B cell (primary cell): ENCODE measurements at regions not wholly inside any gene's neighbourhood (a gene's known extent, or its start where the extent isn't known, plus 50 kb on each side); places are given as distances from the start of the nearest gene placed in this dataset.

Experiments used
- ATAC-seq: fragments of 200-7000 bp; cut with Tn5 transposase; one replicate; pipeline ENCODE4 v1.10.0; 2021; ENCODE audit warnings: low read depth, mild to moderate bottlenecking, moderate number of reproducible peaks, moderate library complexity
- CTCF ChIA-PET: fragments of 350-600 bp; sonication (Branson Sonifier 250); formaldehyde crosslinking; loops from one replicate; lab custom pipeline; 2021; ENCODE audit warnings: antibody characterized with exemption, inconsistent platforms; lab: Charles Lee
- POLR2A ChIA-PET: fragments of 350-600 bp; sonication (Branson Sonifier 250); formaldehyde crosslinking; loops from one replicate; lab custom pipeline; 2021; ENCODE audit warnings: antibody characterized with exemption; lab: Charles Lee
- DNase-seq: peaks from one replicate; pipeline ENCODE4 v3.0.0; 2013
- H2AFZ ChIP-seq: 2 replicates; pipeline ENCODE4 v1.6.1; 2012; ENCODE audit warnings: mild to moderate bottlenecking, low read depth, low read length; ENCODE audit not compliant: insufficient read depth, poor library complexity, severe bottlenecking
- H3K27ac ChIP-seq, 2 donors: 1 replicate in 1 of 2; 2 replicates in 1 of 2; pipeline ENCODE4 v1.5.1; 2012 to 2013; ENCODE audit warnings: low read length in 2 of 2, mild to moderate bottlenecking in 2 of 2, moderate library complexity in 1 of 2
- H3K27me3 ChIP-seq, 4 experiments: fragments of 200-600 bp in 1 of 4; sonication (generic) in 1 of 4; replicated peaks in 1 of 4; 1 replicate in 2 of 4; 2 replicates in 2 of 4; pipeline versions ENCODE4 v1.6.1 to v1.7.0; 2013 to 2016; ENCODE audit warnings: low read length in 3 of 4, mild to moderate bottlenecking in 2 of 4, mixed read lengths in 1 of 4, moderate library complexity in 1 of 4; ENCODE audit not compliant: insufficient read depth in 4 of 4, control insufficient read depth in 3 of 4; ENCODE audit errors: control extremely low read depth in 1 of 4
- H3K36me3 ChIP-seq, 2 experiments: replicated peaks in 1 of 2; 1 replicate in 1 of 2; 2 replicates in 1 of 2; pipeline versions ENCODE4 v1.6.1 to v1.7.1; 2013; ENCODE audit warnings: low read length in 1 of 2; ENCODE audit not compliant: insufficient read depth in 2 of 2, control insufficient read depth in 1 of 2; ENCODE audit errors: control extremely low read depth in 1 of 2, extremely low read depth in 1 of 2
- H3K4me1 ChIP-seq, 2 donors: fragments of 200-600 bp in 1 of 2; sonication (generic) in 1 of 2; 1 replicate in 1 of 2; 2 replicates in 1 of 2; pipeline versions ENCODE4 v1.5.1 to v1.6.1; 2013 to 2017; ENCODE audit warnings: low read length in 2 of 2; ENCODE audit not compliant: control insufficient read depth in 2 of 2, insufficient read depth in 2 of 2
- H3K4me2 ChIP-seq: replicated peaks from 2 replicates; pipeline ENCODE3; 2012; ENCODE audit warnings: mild to moderate bottlenecking, low read depth, low read length; ENCODE audit not compliant: poor library complexity, severe bottlenecking
- H3K4me3 ChIP-seq, 5 experiments: fragments of 200-600 bp in 1 of 5; sonication (generic) in 1 of 5; 1 replicate in 3 of 5; 2 replicates in 2 of 5; pipeline versions ENCODE4 v1.5.1 to v1.7.0; 2011 to 2016; ENCODE audit warnings: low read length in 4 of 5, mild to moderate bottlenecking in 4 of 5, low read depth in 2 of 5, control low read depth in 1 of 5, moderate library complexity in 1 of 5; ENCODE audit not compliant: insufficient read depth in 1 of 5; ENCODE audit errors: control extremely low read depth in 1 of 5, extremely low read depth in 1 of 5
- H3K79me2 ChIP-seq: fragments of 200-600 bp; sonication (generic); one replicate; pipeline ENCODE4 v1.6.0; 2016; ENCODE audit warnings: low read length; ENCODE audit not compliant: control insufficient read depth, insufficient read depth
- H3K9ac ChIP-seq: fragments of 200-600 bp; sonication (generic); 2 replicates; pipeline ENCODE4 v1.6.1; 2017; ENCODE audit warnings: mild to moderate bottlenecking, low read length, moderate library complexity
- H3K9me3 ChIP-seq, 3 donors: one replicate each; pipeline versions ENCODE4 v1.6.1 to v1.7.1; 2013; ENCODE audit warnings: low read length in 2 of 3; ENCODE audit not compliant: control insufficient read depth in 2 of 3, insufficient read depth in 1 of 3; ENCODE audit errors: control extremely low read depth in 1 of 3
- H4K20me1 ChIP-seq: 2 replicates; pipeline ENCODE4 v1.6.0; 2012; ENCODE audit warnings: mild to moderate bottlenecking, low read length; ENCODE audit not compliant: insufficient read depth, control insufficient read depth, poor library complexity, severe bottlenecking
- H3K27ac Mint-ChIP-seq: one replicate; pipeline ENCODE4 v1.8.0; 2021; ENCODE audit warnings: mixed read lengths
- H3K27me3 Mint-ChIP-seq: one replicate; pipeline ENCODE4 v1.8.0; 2021; ENCODE audit warnings: mixed read lengths
- H3K4me1 Mint-ChIP-seq: one replicate; pipeline ENCODE4 v1.8.0; 2021; ENCODE audit warnings: mixed read lengths
- H3K4me3 Mint-ChIP-seq: one replicate; pipeline ENCODE4 v1.8.0; 2021; ENCODE audit warnings: mixed read lengths
- H3K9me3 Mint-ChIP-seq: one replicate; pipeline ENCODE4 v1.8.0; 2022; ENCODE audit warnings: mixed read lengths; ENCODE audit not compliant: insufficient read depth
- CTCF ChIP-seq: fragments of 200-600 bp; IDR thresholded peaks from one replicate; pipeline ENCODE4 v1.8.0; 2022; ENCODE audit warnings: antibody characterized with exemption, mild to moderate bottlenecking
- EZH2 ChIP-seq: IDR thresholded peaks from 2 replicates; pipeline ENCODE4 v1.6.1; 2012; ENCODE audit warnings: borderline replicate concordance, low read depth, mild to moderate bottlenecking, moderate library complexity, low read length; ENCODE audit not compliant: insufficient read depth, poor library complexity, severe bottlenecking
- WGBS: methylation state at CpG from one replicate; pipeline ENCODE4 v1.1.5; 2013; ENCODE audit warnings: missing lambda C conversion rate; ENCODE audit not compliant: insufficient coverage; 5-methylcytosine and 5-hydroxymethylcytosine counted together
- intact Hi-C: fragments of 100-400 bp; cut with micrococcal nuclease; formaldehyde crosslinking; loops from one replicate; pipeline ENCODE4 v1.10.0; 2022

GRCh38 chr2:43077876-43078275, 148.5 kb downstream of the ZFP36L2 start:
- ATAC-seq = no peak
- Mint-ChIP-seq H3K9me3 (no peaks in the 10 kb centered on the region), H3K4me3 (no peak overlapping the region), H3K27ac (no peak overlapping the region), H3K4me1 (no peaks in the 10 kb centered on the region), H3K27me3 (no peaks in the 10 kb centered on the region)
- H3K79me2 ChIP-seq = no peaks in the 10 kb centered on the region
- CTCF ChIA-PET = interaction anchor here (0.9 to 1.0 kb wide), 2 partner anchors 14 to 151 kb away, joined by 3 read pairs; no protein-coding TSS in a partner anchor
- H3K4me3 ChIP-seq = no peak overlapping the region
- POLR2A ChIA-PET = no interaction called here
- H3K27ac ChIP-seq = no peak overlapping the region
- DNase-seq = no peak
- 80% methylated on average over 1 of the region's 1 CpG for WGBS
- peaks cover 0 to 2% (median 0%) of the 10 kb centered on the region in 3 donors for H3K9me3 ChIP-seq
- H4K20me1 ChIP-seq = no peaks in the 10 kb centered on the region
- no peaks in the 10 kb centered on the region for H3K4me1 ChIP-seq
- TF ChIP-seq CTCF (no peak), EZH2 (no peak)
- no peaks in the 10 kb centered on the region for H3K36me3 ChIP-seq
- no peaks in the 10 kb centered on the region for H3K27me3 ChIP-seq
- no peak overlapping the region for H3K4me2 ChIP-seq
- H2AFZ ChIP-seq = no peak overlapping the region
- intact Hi-C loops = no loop called here
- H3K9ac ChIP-seq = no peak overlapping the region

GRCh38 chr2:43076676-43077075, 149.7 kb downstream of the ZFP36L2 start:
- Histone ChIP-seq H3K36me3 (no peaks in the 10 kb centered on the region), H3K4me3 (no peak overlapping the region), H3K27me3 (no peaks in the 10 kb centered on the region), H2AFZ (no peak overlapping the region), H3K9ac (no peak overlapping the region), H3K4me1 (no peaks in the 10 kb centered on the region), H3K79me2 (no peaks in the 10 kb centered on the region), H3K4me2 (no peak overlapping the region), H4K20me1 (no peaks in the 10 kb centered on the region), H3K27ac (no peak overlapping the region), H3K9me3 (no peaks in the 10 kb centered on the region)
- TF ChIP-seq CTCF (no peak), EZH2 (no peak)
- Mint-ChIP-seq H3K4me3 (no peak overlapping the region), H3K4me1 (no peaks in the 10 kb centered on the region), H3K9me3 (no peaks in the 10 kb centered on the region), H3K27me3 (no peaks in the 10 kb centered on the region), H3K27ac (no peak overlapping the region)
- DNase-seq (no peak), ATAC-seq (no peak)
- intact Hi-C loops = no loop called here
- ChIA-PET CTCF (no interaction called here), POLR2A (no interaction called here)
- WGBS = 100% methylated on average over 2 of the region's 5 CpGs
